LNCaP clone FGC (cell line): ENCODE measurements at regions not wholly inside any gene's neighbourhood (a gene's known extent, or its start where the extent isn't known, plus 50 kb on each side); places are given as distances from the start of the nearest gene placed in this dataset.
"Not testable (repeated sequence)": the region's sequence is repeated elsewhere in the genome, so short reads cannot be mapped to it uniquely, and the experiment has no call there.

Experiments used
- DNase-seq: peaks from one replicate; pipeline ENCODE4 v3.0.0-alpha.2; 2011; ENCODE audit warnings: low read depth
- H3K4me3 ChIP-seq: 2 replicates; pipeline ENCODE4 v1.5.1; 2011; ENCODE audit warnings: mild to moderate bottlenecking, low read depth, low read length, control low read depth
- CTCF ChIP-seq: IDR thresholded peaks from 2 replicates; pipeline ENCODE4 v1.5.1; 2012; ENCODE audit warnings: mild to moderate bottlenecking; ENCODE audit not compliant: control insufficient read depth, insufficient read depth; ENCODE audit errors: extremely low read depth

GRCh38 chr5:117379521-117379920, 804.9 kb upstream of the SEMA6A start:
- TF ChIP-seq CTCF, result no peak
- DNase-seq, result peak; percentile 13
- H3K4me3 ChIP-seq, result no peak overlapping the region

- H3K4me3 ChIP-seq, result no peak overlapping the region
- no peak for DNase-seq
- no peak for TF ChIP-seq CTCF
Observed at GRCh38 chr5:117376748-117377147, 802.1 kb upstream of the SEMA6A start.

- H3K4me3 ChIP-seq, result no peak overlapping the region
- no peak for DNase-seq
- no peak for TF ChIP-seq CTCF
Observed at GRCh38 chr5:117359895-117360294, 785.3 kb upstream of the SEMA6A start.

GRCh38 chr5:117357886-117358285, 783.3 kb upstream of the SEMA6A start:
- no peak overlapping the region for H3K4me3 ChIP-seq
- no peak for TF ChIP-seq CTCF
- no peak for DNase-seq

GRCh38 chr5:117347280-117347679, 772.7 kb upstream of the SEMA6A start:
- DNase-seq, result no peak
- no peak overlapping the region for H3K4me3 ChIP-seq
- TF ChIP-seq CTCF, result no peak

GRCh38 chr5:117343726-117344125, 769.1 kb upstream of the SEMA6A start:
- not testable (repeated sequence) for DNase-seq, H3K4me3 ChIP-seq

GRCh38 chr5:117337064-117337749, 762.6 kb upstream of the SEMA6A start:
- TF ChIP-seq CTCF, result no peak
- no peak for DNase-seq
- no peak overlapping the region for H3K4me3 ChIP-seq
